Mesenchymal stem cell (in vitro differentiated cells and primary cell): ENCODE measurements at regions not wholly inside any gene's neighbourhood (a gene's known extent, or its start where the extent isn't known, plus 50 kb on each side); places are given as distances from the start of the nearest gene placed in this dataset.

Source experiments
- DNase-seq: peaks from one replicate; pipeline ENCODE4 v3.0.0-alpha.2; 2013
- H2AFZ ChIP-seq: one replicate; pipeline ENCODE4 v1.6.1; 2013; ENCODE audit warnings: low read depth, mild to moderate bottlenecking, control low read depth, inconsistent platforms, low read length, moderate library complexity
- H2AK5ac ChIP-seq: 2 replicates; pipeline ENCODE4 v1.6.1; 2013; ENCODE audit warnings: low read length, moderate library complexity, mild to moderate bottlenecking, inconsistent platforms; ENCODE audit not compliant: severe bottlenecking
- H2BK120ac ChIP-seq: one replicate; pipeline ENCODE4 v1.6.1; 2013; ENCODE audit warnings: low read depth, mild to moderate bottlenecking, inconsistent platforms, low read length, moderate library complexity
- H2BK12ac ChIP-seq, 2 experiments: one replicate each; pipeline ENCODE4 v1.6.1; 2013; ENCODE audit warnings: inconsistent platforms in 2 of 2, low read length in 2 of 2, mild to moderate bottlenecking in 2 of 2, moderate library complexity in 2 of 2, control low read depth in 1 of 2
- H2BK15ac ChIP-seq: one replicate; pipeline ENCODE4 v1.6.1; 2013; ENCODE audit warnings: mild to moderate bottlenecking, low read depth, inconsistent platforms; ENCODE audit not compliant: poor library complexity, severe bottlenecking
- H2BK5ac ChIP-seq: 2 replicates; pipeline ENCODE4 v1.6.1; 2013; ENCODE audit warnings: low read depth, mild to moderate bottlenecking, low read length, control low read depth, inconsistent platforms; ENCODE audit not compliant: poor library complexity, severe bottlenecking
- H3K14ac ChIP-seq, 2 experiments: one replicate each; pipeline ENCODE4 v1.6.1; 2013; ENCODE audit warnings: inconsistent platforms in 2 of 2, low read length in 2 of 2, control low read depth in 1 of 2, mild to moderate bottlenecking in 1 of 2, moderate library complexity in 1 of 2
- H3K18ac ChIP-seq, 2 experiments: one replicate each; pipeline ENCODE4 v1.6.1; 2013; ENCODE audit warnings: inconsistent platforms in 2 of 2, low read length in 2 of 2, control low read depth in 1 of 2, low read depth in 1 of 2, mild to moderate bottlenecking in 1 of 2
- H3K23ac ChIP-seq, 2 experiments: one replicate each; pipeline ENCODE4 v1.6.1; 2013; ENCODE audit warnings: inconsistent platforms in 2 of 2, low read length in 2 of 2, mild to moderate bottlenecking in 2 of 2, moderate library complexity in 2 of 2, control low read depth in 1 of 2
- H3K27ac ChIP-seq: 2 replicates; pipeline ENCODE4 v1.5.1; 2013; ENCODE audit warnings: mild to moderate bottlenecking, moderate library complexity, low read length, control low read depth, inconsistent platforms; ENCODE audit not compliant: poor library complexity, severe bottlenecking
- H3K27me3 ChIP-seq, 2 experiments: 2 replicates each; pipeline versions ENCODE4 v1.6.1 to v1.7.0; 2013; ENCODE audit warnings: low read length in 2 of 2, mild to moderate bottlenecking in 2 of 2, moderate library complexity in 2 of 2, control low read depth in 1 of 2, inconsistent platforms in 1 of 2; ENCODE audit not compliant: control insufficient read depth in 1 of 2, insufficient read depth in 1 of 2
- H3K36me3 ChIP-seq, 2 experiments: 2 replicates each; pipeline versions ENCODE4 v1.6.1 to v1.7.0; 2013; ENCODE audit warnings: low read length in 2 of 2, control low read depth in 1 of 2, inconsistent platforms in 1 of 2, low read depth in 1 of 2, mild to moderate bottlenecking in 1 of 2; ENCODE audit not compliant: insufficient read depth in 2 of 2, control insufficient read depth in 1 of 2
- H3K4ac ChIP-seq, 2 experiments: one replicate each; pipeline ENCODE4 v1.6.1; 2013; ENCODE audit warnings: inconsistent platforms in 2 of 2, low read length in 2 of 2, mild to moderate bottlenecking in 2 of 2, moderate library complexity in 2 of 2, control low read depth in 1 of 2, low read depth in 1 of 2
- H3K4me1 ChIP-seq: 2 replicates; pipeline ENCODE4 v1.6.1; 2013; ENCODE audit warnings: low read depth, low read length, control low read depth; ENCODE audit not compliant: control insufficient read depth, insufficient read depth
- H3K4me2 ChIP-seq: 2 replicates; pipeline ENCODE4 v1.6.1; 2013; ENCODE audit warnings: low read length, mild to moderate bottlenecking, inconsistent platforms; ENCODE audit not compliant: poor library complexity, severe bottlenecking
- H3K4me3 ChIP-seq, 2 experiments: 2 replicates each; pipeline versions ENCODE4 v1.5.1 to v1.7.0; 2013; ENCODE audit warnings: low read length in 2 of 2, mild to moderate bottlenecking in 2 of 2, control low read depth in 1 of 2, low read depth in 1 of 2; ENCODE audit not compliant: insufficient read depth in 1 of 2
- H3K79me1 ChIP-seq: replicated peaks from 2 replicates; pipeline ENCODE4 v1.6.1; 2013; ENCODE audit warnings: mild to moderate bottlenecking, control low read depth, low read length, inconsistent platforms; ENCODE audit not compliant: poor library complexity, severe bottlenecking
- H3K9ac ChIP-seq: 2 replicates; pipeline ENCODE4 v1.7.0; 2013; ENCODE audit warnings: mild to moderate bottlenecking, low read length, moderate library complexity
- H3K9me3 ChIP-seq: 2 replicates; pipeline ENCODE4 v1.7.0; 2013; ENCODE audit warnings: mild to moderate bottlenecking, low read length; ENCODE audit not compliant: control insufficient read depth
- H4K8ac ChIP-seq: one replicate; pipeline ENCODE4 v1.6.1; 2013; ENCODE audit warnings: inconsistent platforms, mild to moderate bottlenecking, low read length, moderate library complexity
- H4K91ac ChIP-seq: one replicate; pipeline ENCODE4 v1.6.1; 2013; ENCODE audit warnings: mild to moderate bottlenecking, low read length, inconsistent platforms
- WGBS: methylation state at CpG from one replicate; pipeline ENCODE4 v1.1.7; 2013; ENCODE audit warnings: mixed read lengths; 5-methylcytosine and 5-hydroxymethylcytosine counted together

DNA sequence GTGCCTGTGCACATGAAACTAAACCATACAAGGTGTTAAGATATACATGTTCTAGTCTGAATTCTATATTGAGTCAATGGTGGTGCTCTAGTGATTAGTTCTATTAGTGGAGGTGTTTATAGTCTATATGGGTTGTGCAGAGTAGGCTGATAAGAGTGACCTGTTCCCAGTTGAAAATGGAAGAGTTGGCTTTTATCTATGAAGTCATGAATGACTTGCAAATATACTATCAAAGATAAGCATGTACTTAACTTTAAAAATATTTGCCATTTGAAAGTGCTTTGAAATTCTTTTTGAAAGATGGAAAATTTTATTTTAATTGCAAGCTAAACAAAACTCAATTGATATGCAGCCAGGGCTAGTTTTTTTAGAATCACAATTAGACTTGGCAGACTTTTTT is 150.6 kb upstream of the SGO1 start:
- no peak overlapping the region for H3K27ac ChIP-seq
- DNase-seq = no peak

GRCh38 chr3:20334842-20335241 is 148.8 kb upstream of the SGO1 start:
- H2BK120ac ChIP-seq = no peak overlapping the region
- WGBS = 83% methylated on average over 2 of the region's 2 CpGs
- no peak overlapping the region for H4K91ac ChIP-seq
- no peak overlapping the region for H2AFZ ChIP-seq
- H3K27ac ChIP-seq = no peak overlapping the region
- H2BK5ac ChIP-seq = no peak overlapping the region
- no peak overlapping the region for H3K4ac ChIP-seq
- no peak overlapping the region for H3K18ac ChIP-seq
- H2BK15ac ChIP-seq = no peak overlapping the region
- H2AK5ac ChIP-seq = no peak overlapping the region
- no peaks in the 10 kb centered on the region for H3K9me3 ChIP-seq
- no peak for DNase-seq
- no peak overlapping the region for H3K9ac ChIP-seq
- H3K36me3 ChIP-seq = no peaks in the 10 kb centered on the region
- H3K23ac ChIP-seq = no peak overlapping the region
- H3K4me3 ChIP-seq = no peak overlapping the region
- H3K4me1 ChIP-seq = no peaks in the 10 kb centered on the region
- no peaks in the 10 kb centered on the region for H3K79me1 ChIP-seq
- H3K14ac ChIP-seq = no peak overlapping the region
- H3K4me2 ChIP-seq = no peak overlapping the region
- no peaks in the 10 kb centered on the region for H3K27me3 ChIP-seq
- no peak overlapping the region for H2BK12ac ChIP-seq
- H4K8ac ChIP-seq = no peak overlapping the region

More for the DNA sequence above, 150.6 kb upstream of the SGO1 start:
- Histone ChIP-seq H3K9me3 (no peaks in the 10 kb centered on the region), H3K4me3 (no peak overlapping the region), H3K23ac (no peak overlapping the region), H3K9ac (no peak overlapping the region), H3K4me2 (no peak overlapping the region), H2BK120ac (no peak overlapping the region), H3K14ac (no peak overlapping the region), H4K8ac (no peak overlapping the region), H4K91ac (no peak overlapping the region), H3K27me3 (no peaks in the 10 kb centered on the region), H2BK5ac (no peak overlapping the region), H3K4ac (no peak overlapping the region), H3K79me1 (no peaks in the 10 kb centered on the region), H2AFZ (no peak overlapping the region), H3K18ac (no peak overlapping the region), H2BK12ac (no peak overlapping the region), H3K4me1 (no peaks in the 10 kb centered on the region), H3K36me3 (no peaks in the 10 kb centered on the region), H2BK15ac (no peak overlapping the region), H2AK5ac (no peak overlapping the region)

DNA sequence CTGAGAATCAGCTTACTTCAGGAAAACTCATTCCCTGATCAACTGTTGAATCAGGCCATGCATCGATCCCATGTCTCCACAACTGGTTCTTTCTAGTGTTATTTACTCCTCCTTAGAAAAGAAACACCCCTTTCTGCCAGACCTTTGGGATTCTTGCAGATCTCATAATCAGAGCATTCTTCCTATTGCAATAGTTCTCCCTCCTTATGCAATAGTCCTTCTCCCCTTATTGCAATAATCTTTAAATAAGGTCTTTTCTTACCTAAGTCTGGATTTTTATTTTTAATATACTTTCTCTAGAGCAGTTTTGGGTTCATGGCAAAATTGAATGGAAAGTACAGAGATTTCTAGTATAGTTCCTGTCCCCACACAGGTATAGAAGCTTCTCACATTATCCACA is 141.9 kb upstream of the SGO1 start:
- H3K27ac ChIP-seq = no peak overlapping the region
- H3K23ac ChIP-seq = no peak overlapping the region
- no peak overlapping the region for H2BK5ac ChIP-seq
- H2BK12ac ChIP-seq = no peak overlapping the region
- no peaks in the 10 kb centered on the region for H3K27me3 ChIP-seq
- H3K4me3 ChIP-seq = no peak overlapping the region
- H3K4me2 ChIP-seq = no peak overlapping the region
- H2AFZ ChIP-seq = no peak overlapping the region
- no peak overlapping the region for H2BK120ac ChIP-seq
- H3K4ac ChIP-seq = no peak overlapping the region
- no peak overlapping the region for H3K18ac ChIP-seq
- no peak for DNase-seq
- no peaks in the 10 kb centered on the region for H3K79me1 ChIP-seq
- no peaks in the 10 kb centered on the region for H3K36me3 ChIP-seq
- no peaks in the 10 kb centered on the region for H3K4me1 ChIP-seq
- H4K91ac ChIP-seq = no peak overlapping the region
- WGBS = 84% methylated on average over 1 of the region's 1 CpG
- no peak overlapping the region for H4K8ac ChIP-seq
- no peak overlapping the region for H3K9ac ChIP-seq
- no peak overlapping the region for H2BK15ac ChIP-seq
- no peak overlapping the region for H3K14ac ChIP-seq
- H3K9me3 ChIP-seq = no peaks in the 10 kb centered on the region
- H2AK5ac ChIP-seq = no peak overlapping the region

DNA sequence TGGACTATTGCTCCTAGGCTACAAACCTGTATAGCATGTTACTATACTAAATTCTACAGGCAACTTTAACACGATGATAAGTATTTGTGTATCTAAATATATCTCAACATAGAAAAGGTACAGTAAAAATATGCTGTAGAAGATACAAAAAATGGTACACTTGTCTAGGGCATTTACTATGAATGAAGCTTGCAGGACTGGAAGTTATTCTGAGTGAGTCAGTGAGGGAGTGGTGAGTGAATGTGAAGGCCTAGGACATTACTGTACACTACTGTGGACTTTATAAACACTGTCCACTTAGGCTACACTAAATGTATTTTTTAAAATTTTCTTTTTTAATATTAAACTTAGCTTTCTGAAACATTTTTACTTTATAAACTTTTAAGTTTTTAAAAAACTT is 140.5 kb upstream of the SGO1 start:
- H2AFZ ChIP-seq = no peak overlapping the region
- no peak overlapping the region for H4K8ac ChIP-seq
- no peak overlapping the region for H2BK12ac ChIP-seq
- H4K91ac ChIP-seq = no peak overlapping the region
- H2AK5ac ChIP-seq = no peak overlapping the region
- H2BK120ac ChIP-seq = no peak overlapping the region
- WGBS = no CpG with 5 or more reads among the region's 1 CpG
- H3K27me3 ChIP-seq = no peaks in the 10 kb centered on the region
- no peak overlapping the region for H3K14ac ChIP-seq
- no peaks in the 10 kb centered on the region for H3K9me3 ChIP-seq
- H3K18ac ChIP-seq = no peak overlapping the region
- no peak overlapping the region for H3K27ac ChIP-seq
- no peak overlapping the region for H3K4me3 ChIP-seq
- DNase-seq = no peak
- H2BK5ac ChIP-seq = no peak overlapping the region
- no peak overlapping the region for H3K4ac ChIP-seq
- no peak overlapping the region for H2BK15ac ChIP-seq
- no peaks in the 10 kb centered on the region for H3K36me3 ChIP-seq
- no peaks in the 10 kb centered on the region for H3K79me1 ChIP-seq
- H3K4me2 ChIP-seq = no peak overlapping the region
- no peak overlapping the region for H3K23ac ChIP-seq
- H3K4me1 ChIP-seq = no peaks in the 10 kb centered on the region
- H3K9ac ChIP-seq = no peak overlapping the region
